Endothelial cell (in vitro differentiated cells): ENCODE measurements at regions not wholly inside any gene's neighbourhood (a gene's known extent, or its start where the extent isn't known, plus 50 kb on each side); places are given as distances from the start of the nearest gene placed in this dataset.

Experiments
- DNase-seq: peaks from one replicate; pipeline ENCODE4 v3.0.0; 2021; ENCODE audit warnings: low spot score
- H3K27ac Mint-ChIP-seq: one replicate; pipeline ENCODE4 v1.8.0; 2021; ENCODE audit warnings: mixed read lengths, inconsistent platforms; ENCODE audit not compliant: unreplicated experiment
- H3K27me3 Mint-ChIP-seq: one replicate; pipeline ENCODE4 v1.8.0; 2021; ENCODE audit warnings: mild to moderate bottlenecking, moderate library complexity, mixed read lengths, inconsistent platforms; ENCODE audit not compliant: unreplicated experiment
- H3K36me3 Mint-ChIP-seq: one replicate; pipeline ENCODE4 v1.8.0; 2021; ENCODE audit warnings: mild to moderate bottlenecking, low read depth, mixed read lengths, inconsistent platforms; ENCODE audit not compliant: unreplicated experiment
- H3K4me1 Mint-ChIP-seq: one replicate; pipeline ENCODE4 v1.8.0; 2021; ENCODE audit warnings: mild to moderate bottlenecking, mixed read lengths, inconsistent platforms; ENCODE audit not compliant: unreplicated experiment
- H3K4me3 Mint-ChIP-seq: one replicate; pipeline ENCODE4 v1.8.0; 2021; ENCODE audit warnings: mild to moderate bottlenecking, mixed read lengths, inconsistent platforms; ENCODE audit not compliant: unreplicated experiment
- H3K9me3 Mint-ChIP-seq: one replicate; pipeline ENCODE4 v1.8.0; 2021; ENCODE audit warnings: mixed read lengths, inconsistent platforms; ENCODE audit not compliant: unreplicated experiment
- CTCF ChIP-seq: fragments of 200-600 bp; sonication (generic); IDR thresholded peaks from one replicate; pipeline ENCODE4 v1.5.0; 2021; ENCODE audit warnings: antibody characterized with exemption; ENCODE audit not compliant: unreplicated experiment

DNA sequence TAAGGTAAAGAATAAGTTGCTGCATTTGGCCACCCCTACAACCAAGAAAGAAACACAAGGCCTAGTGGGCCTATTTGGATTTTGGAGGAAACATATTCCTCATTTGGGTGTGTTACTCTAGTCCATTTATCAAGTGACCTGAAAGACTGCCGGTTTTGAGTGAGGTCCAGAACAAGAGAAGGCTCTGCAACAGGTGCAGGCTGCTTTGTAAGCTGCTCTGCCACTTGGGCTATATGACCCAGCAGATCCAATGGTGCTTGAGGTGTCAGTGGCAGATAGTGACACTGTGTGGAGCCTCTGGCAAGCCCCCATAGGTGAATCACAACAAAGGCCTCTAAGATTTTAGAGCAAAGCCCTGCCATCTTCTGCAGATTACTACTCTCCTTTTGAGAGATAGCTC, 491.3 kb downstream of the TAFA4 start:
- TF ChIP-seq CTCF: no peak
- Mint-ChIP-seq H3K27me3 (peaks cover 3% of the 10 kb centered on the region), H3K4me3 (no peak overlapping the region), H3K4me1 (peaks cover 2% of the 10 kb centered on the region), H3K9me3 (no peaks in the 10 kb centered on the region), H3K27ac (no peak overlapping the region), H3K36me3 (no peaks in the 10 kb centered on the region)
- DNase-seq: no peak

- TF ChIP-seq CTCF: no peak
- H3K4me3 Mint-ChIP-seq: no peak overlapping the region
- H3K27ac Mint-ChIP-seq: no peak overlapping the region
- DNase-seq: no peak
- H3K36me3 Mint-ChIP-seq: no peaks in the 10 kb centered on the region
- H3K4me1 Mint-ChIP-seq: no peaks in the 10 kb centered on the region
- no peaks in the 10 kb centered on the region for H3K27me3 Mint-ChIP-seq
- H3K9me3 Mint-ChIP-seq: no peaks in the 10 kb centered on the region
Observed at GRCh38 chr3:68436619-68437401, 495.5 kb downstream of the TAFA4 start.

DNA sequence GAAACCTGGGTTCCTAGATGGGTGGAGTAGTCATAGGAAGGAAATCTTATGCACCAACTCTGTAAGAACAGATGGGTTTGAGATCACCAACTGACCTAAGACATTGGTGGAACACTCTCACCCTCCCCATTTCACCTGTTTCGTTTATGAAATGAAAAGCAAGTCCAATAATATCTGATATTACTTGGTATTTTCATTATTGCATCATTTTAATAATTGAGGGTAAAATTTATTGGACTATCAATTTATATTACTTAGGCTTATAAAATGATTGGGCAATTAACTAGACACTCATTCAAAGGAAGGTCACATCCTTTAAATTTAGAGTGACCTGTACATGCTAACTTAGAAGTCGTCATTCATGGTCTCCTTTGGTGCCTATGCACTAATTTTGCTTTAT, 503.9 kb downstream of the TAFA4 start:
- Mint-ChIP-seq H3K4me3 (no peak overlapping the region), H3K27me3 (no peaks in the 10 kb centered on the region), H3K9me3 (no peaks in the 10 kb centered on the region), H3K27ac (no peak overlapping the region), H3K4me1 (no peaks in the 10 kb centered on the region), H3K36me3 (no peaks in the 10 kb centered on the region)
- no peak for TF ChIP-seq CTCF
- DNase-seq: no peak

- H3K27me3 Mint-ChIP-seq: no peaks in the 10 kb centered on the region
- no peak overlapping the region for H3K27ac Mint-ChIP-seq
- no peaks in the 10 kb centered on the region for H3K9me3 Mint-ChIP-seq
- no peak for TF ChIP-seq CTCF
- no peaks in the 10 kb centered on the region for H3K36me3 Mint-ChIP-seq
- no peaks in the 10 kb centered on the region for H3K4me1 Mint-ChIP-seq
- H3K4me3 Mint-ChIP-seq: no peak overlapping the region
- DNase-seq: no peak
Observed at GRCh38 chr3:68424796-68425460, 507.4 kb downstream of the TAFA4 start.

DNA sequence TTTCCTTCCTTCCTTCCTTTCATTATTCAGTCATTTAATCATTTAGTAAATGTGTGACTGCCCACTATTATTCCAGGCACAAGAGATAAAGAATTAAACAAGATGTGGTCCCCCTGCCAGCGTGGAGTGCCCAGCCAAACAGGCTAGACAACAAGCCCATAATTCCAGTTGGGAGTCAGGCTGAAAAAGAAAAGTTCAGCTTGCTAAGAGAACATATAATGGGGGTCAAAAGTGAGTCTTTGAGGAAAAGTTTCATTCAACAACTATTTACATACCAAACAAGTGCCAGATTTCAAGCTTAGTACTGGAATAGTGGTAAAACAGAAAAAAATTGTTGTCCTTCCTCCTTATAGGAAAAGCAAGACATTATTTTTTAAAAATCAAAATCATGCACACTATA, 523.7 kb downstream of the TAFA4 start:
- Mint-ChIP-seq H3K27ac (no peak overlapping the region), H3K4me3 (no peak overlapping the region), H3K9me3 (no peaks in the 10 kb centered on the region), H3K36me3 (no peaks in the 10 kb centered on the region), H3K4me1 (no peaks in the 10 kb centered on the region), H3K27me3 (no peaks in the 10 kb centered on the region)
- no peak for TF ChIP-seq CTCF
- no peak for DNase-seq
